HEK293T (cell line): ENCODE measurements at regions not wholly inside any gene's neighbourhood (a gene's known extent, or its start where the extent isn't known, plus 50 kb on each side); places are given as distances from the start of the nearest gene placed in this dataset.

Source experiments
- CTCF ChIA-PET: fragments of 350-600 bp; formaldehyde crosslinking; extraction: SDS; loops from one replicate; lab custom pipeline; 2021; ENCODE audit warnings: antibody characterized with exemption, inconsistent platforms; lab: Yijun Ruan, JAX
- POLR2A ChIA-PET: fragments of 350-600 bp; formaldehyde crosslinking; extraction: SDS; loops from one replicate; lab custom pipeline; 2020; ENCODE audit warnings: antibody characterized with exemption, inconsistent platforms; lab: Yijun Ruan, JAX
- DNase-seq: peaks from one replicate; pipeline ENCODE4 v3.0.0; 2012; ENCODE audit warnings: mixed read lengths; ENCODE audit errors: extremely low spot score
- ARNT ChIP-seq: fragments of 450-650 bp; IDR thresholded peaks from 2 replicates; pipeline ENCODE4 v1.6.1; 2017; ENCODE audit warnings: mild to moderate bottlenecking
- BHLHE40 ChIP-seq: fragments of 450-650 bp; IDR thresholded peaks from 2 replicates; pipeline ENCODE4 v1.6.1; 2016; ENCODE audit warnings: mild to moderate bottlenecking, moderate library complexity, borderline replicate concordance
- CTBP1 ChIP-seq: fragments of 450-650 bp; IDR thresholded peaks from 2 replicates; pipeline ENCODE4 v1.6.1; 2016; ENCODE audit warnings: borderline replicate concordance
- ELF4 ChIP-seq: fragments of 450-650 bp; IDR thresholded peaks from 2 replicates; pipeline ENCODE4 v1.6.1; 2017; ENCODE audit warnings: antibody characterized with exemption
- FOXA1 ChIP-seq: fragments of 450-650 bp; IDR thresholded peaks from 2 replicates; pipeline ENCODE4 v1.6.1; 2016; ENCODE audit warnings: mild to moderate bottlenecking
- FOXK2 ChIP-seq: fragments of 450-650 bp; IDR thresholded peaks from 2 replicates; pipeline ENCODE4 v1.6.1; 2016; ENCODE audit warnings: mild to moderate bottlenecking
- FOXM1 ChIP-seq: fragments of 450-650 bp; IDR thresholded peaks from 2 replicates; pipeline ENCODE4 v1.6.1; 2017; ENCODE audit warnings: mild to moderate bottlenecking, borderline replicate concordance
- HDGF ChIP-seq: fragments of 450-650 bp; IDR thresholded peaks from 2 replicates; pipeline ENCODE4 v1.6.1; 2017; ENCODE audit warnings: antibody characterized with exemption, borderline replicate concordance
- L3MBTL2 ChIP-seq: fragments of 450-650 bp; conservative IDR thresholded peaks from 2 replicates; pipeline ENCODE4 v1.6.1; 2016; ENCODE audit warnings: mild to moderate bottlenecking
- LEF1 ChIP-seq: fragments of 450-650 bp; IDR thresholded peaks from 2 replicates; pipeline ENCODE4 v1.6.1; 2017; ENCODE audit warnings: mild to moderate bottlenecking, borderline replicate concordance
- NFRKB ChIP-seq: fragments of 450-650 bp; IDR thresholded peaks from 2 replicates; pipeline ENCODE4 v1.6.1; 2016; ENCODE audit warnings: mild to moderate bottlenecking, moderate library complexity
- SP1 ChIP-seq: fragments of 450-650 bp; IDR thresholded peaks from 2 replicates; pipeline ENCODE4 v1.6.1; 2017
- SUZ12 ChIP-seq: fragments of 450-650 bp; IDR thresholded peaks from 2 replicates; pipeline ENCODE4 v1.6.1; 2016; ENCODE audit warnings: mild to moderate bottlenecking
- TARDBP ChIP-seq: fragments of 450-650 bp; IDR thresholded peaks from 2 replicates; pipeline ENCODE4 v1.6.1; 2016
- ZNF384 ChIP-seq: fragments of 450-650 bp; IDR thresholded peaks from 2 replicates; pipeline ENCODE4 v1.6.1; 2016
- TF ChIP-seq, protein P1 (sequence below): fragments of 450-650 bp; IDR thresholded peaks from 2 replicates; pipeline ENCODE4 v1.6.1; 2016

DNA sequence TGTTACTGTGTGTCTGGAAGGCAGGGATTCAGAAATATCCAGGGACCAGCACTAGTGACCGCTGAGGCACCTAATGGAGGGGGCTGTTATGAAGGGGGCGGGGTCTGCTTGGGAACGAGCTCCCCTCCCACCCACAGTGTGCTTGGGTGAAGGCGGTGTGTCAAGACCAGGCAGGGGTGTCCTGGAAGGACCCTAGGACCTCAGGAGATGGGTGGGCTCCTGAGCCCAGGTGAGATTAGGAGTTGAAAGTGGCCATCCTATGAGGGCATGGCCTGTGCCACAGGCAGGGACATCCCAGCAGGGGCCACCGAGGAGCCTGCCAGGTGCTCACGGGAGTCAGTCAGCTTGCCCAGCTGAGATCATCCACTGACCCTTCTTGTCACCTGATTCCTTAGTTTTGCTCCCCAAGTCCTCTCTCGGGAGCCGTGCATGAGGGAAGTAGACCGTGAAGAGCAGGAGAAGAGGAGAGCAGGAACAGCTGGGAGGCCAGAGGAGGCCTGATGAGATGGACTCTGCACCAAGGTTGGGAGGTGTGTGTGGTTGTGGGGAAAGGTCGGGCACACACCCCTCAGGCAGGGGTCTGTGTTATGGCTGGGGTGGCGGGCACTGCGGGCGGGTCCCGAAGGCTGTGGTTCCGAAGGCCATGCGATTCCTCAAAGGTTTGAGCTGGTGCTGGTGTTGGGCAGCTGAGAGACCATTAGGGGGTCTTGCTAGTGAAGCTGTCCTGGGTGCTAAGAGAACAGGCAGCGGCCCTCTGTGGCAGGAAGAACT, 180.9 kb upstream of the HS6ST1 start:
- no peak for DNase-seq
- ChIA-PET CTCF (no interaction called here), POLR2A (no interaction called here)
- no peak for TF ChIP-seq LEF1
- TF ChIP-seq CTBP1 = no peak
- TF ChIP-seq FOXK2 = no peak
- TF ChIP-seq ELF4 = no peak
- TF ChIP-seq FOXM1 = no peak
- TF ChIP-seq FOXA1 = no peak
- no peak for TF ChIP-seq L3MBTL2
- no peak for TF ChIP-seq SP1
- TF ChIP-seq, protein P1, sequence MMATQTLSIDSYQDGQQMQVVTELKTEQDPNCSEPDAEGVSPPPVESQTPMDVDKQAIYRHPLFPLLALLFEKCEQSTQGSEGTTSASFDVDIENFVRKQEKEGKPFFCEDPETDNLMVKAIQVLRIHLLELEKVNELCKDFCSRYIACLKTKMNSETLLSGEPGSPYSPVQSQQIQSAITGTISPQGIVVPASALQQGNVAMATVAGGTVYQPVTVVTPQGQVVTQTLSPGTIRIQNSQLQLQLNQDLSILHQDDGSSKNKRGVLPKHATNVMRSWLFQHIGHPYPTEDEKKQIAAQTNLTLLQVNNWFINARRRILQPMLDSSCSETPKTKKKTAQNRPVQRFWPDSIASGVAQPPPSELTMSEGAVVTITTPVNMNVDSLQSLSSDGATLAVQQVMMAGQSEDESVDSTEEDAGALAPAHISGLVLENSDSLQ = no peak
- no peak for TF ChIP-seq BHLHE40
- no peak for TF ChIP-seq HDGF
- no peak for TF ChIP-seq NFRKB
- no peak for TF ChIP-seq ARNT
- TF ChIP-seq ZNF384 = no peak
- TF ChIP-seq TARDBP = no peak
- no peak for TF ChIP-seq SUZ12

DNA sequence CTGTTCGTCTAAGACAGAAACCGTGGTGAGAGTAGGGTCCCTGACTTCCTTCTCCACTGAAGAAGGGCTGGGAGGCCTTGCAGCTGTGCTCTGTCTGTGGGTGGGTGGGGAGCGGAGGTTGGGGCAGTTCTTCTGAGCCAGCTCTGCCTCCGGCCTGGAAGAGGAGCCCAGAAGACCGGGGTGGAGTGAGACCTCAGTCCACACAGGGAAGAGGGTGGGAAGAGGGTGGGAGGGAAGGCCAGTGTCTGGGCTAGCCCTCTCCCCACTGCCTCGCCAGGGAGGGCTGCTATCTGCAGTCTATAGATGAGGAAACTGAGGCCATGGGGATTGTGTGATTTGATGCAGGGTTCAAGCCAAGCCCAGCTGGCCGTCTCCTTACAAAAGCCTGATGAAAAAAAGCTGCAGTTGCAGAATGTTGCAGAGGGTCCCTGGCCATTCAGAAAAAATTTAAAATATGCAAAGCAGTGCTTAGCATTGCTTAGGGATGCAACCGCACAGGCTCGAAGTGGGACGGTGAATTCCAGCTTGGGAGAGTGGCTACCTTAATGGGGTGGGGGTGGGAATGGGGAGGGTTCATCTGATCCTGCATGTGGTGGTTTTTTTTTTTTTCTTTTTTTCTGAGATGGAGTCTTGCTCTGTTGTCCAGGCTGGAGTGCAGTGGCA, 181.6 kb upstream of the HS6ST1 start:
- no peak for TF ChIP-seq L3MBTL2
- TF ChIP-seq SUZ12 = no peak
- POLR2A ChIA-PET = no interaction called here
- CTCF ChIA-PET = no interaction called here
- no peak for DNase-seq

DNA sequence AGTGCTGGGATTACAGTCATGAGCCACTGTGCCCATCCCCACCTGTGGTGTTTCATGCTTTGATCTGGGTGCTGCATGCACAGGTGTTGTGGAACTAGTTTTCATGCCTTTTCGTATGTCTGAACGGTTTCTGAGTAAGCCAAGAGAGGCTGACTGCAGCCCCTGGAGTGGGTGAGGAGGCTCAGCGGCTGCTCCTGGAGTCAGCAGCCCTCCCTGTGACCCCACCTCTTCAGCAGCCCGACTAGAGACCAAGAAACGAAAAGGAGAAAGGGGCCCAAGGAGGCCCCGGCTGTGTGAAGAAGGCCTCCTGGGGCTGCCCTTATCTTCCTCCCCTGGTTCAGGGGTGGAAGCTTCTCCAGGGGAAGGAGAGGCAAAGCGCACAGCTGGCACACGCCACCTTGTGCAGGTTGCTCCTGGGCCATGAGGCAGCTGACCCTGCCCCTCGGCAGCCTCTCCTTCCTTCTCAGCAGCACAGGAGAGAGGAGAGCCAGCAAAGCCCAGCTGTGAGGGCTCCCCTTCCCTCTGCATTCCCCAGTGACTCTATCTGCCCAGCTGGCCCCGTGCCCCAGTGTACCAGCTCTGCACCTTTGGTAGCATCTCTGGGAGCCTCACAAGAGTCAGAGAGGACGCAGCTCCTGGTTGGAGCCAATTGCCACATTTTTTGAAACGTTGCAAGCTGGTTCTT, 182.5 kb upstream of the HS6ST1 start:
- no peak for DNase-seq
- CTCF ChIA-PET = no interaction called here
- TF ChIP-seq BHLHE40 = no peak
- POLR2A ChIA-PET = no interaction called here

DNA sequence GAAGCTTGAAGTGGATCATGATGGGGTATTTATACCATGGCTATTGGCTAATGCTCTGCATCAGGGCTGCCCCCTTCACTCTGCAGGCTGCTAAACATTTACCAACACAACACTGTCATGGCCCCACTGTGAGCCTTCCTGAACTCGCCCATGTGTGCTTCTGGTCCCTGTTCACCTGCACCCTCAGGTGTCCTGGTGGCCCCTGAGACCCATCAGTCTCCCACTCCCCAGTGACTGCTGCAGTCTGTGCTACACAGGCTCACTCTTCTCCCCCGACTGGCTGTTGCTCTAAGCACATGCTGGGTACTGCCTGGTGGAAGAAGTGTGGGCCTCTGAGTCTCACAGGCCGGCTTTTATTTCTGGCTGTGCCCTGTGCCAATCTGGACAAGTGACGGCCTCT, 183.0 kb upstream of the HS6ST1 start:
- ChIA-PET CTCF (no interaction called here), POLR2A (no interaction called here)
- TF ChIP-seq ARNT = no peak
- TF ChIP-seq CTBP1 = no peak
- TF ChIP-seq SUZ12 = no peak
- no peak for TF ChIP-seq L3MBTL2
- TF ChIP-seq NFRKB = no peak
- no peak for TF ChIP-seq FOXA1
- no peak for TF ChIP-seq SP1
- TF ChIP-seq ELF4 = no peak
- TF ChIP-seq, protein P1 = no peak
- TF ChIP-seq ZNF384 = no peak
- no peak for TF ChIP-seq HDGF
- TF ChIP-seq FOXM1 = no peak
- TF ChIP-seq BHLHE40 = no peak
- no peak for TF ChIP-seq TARDBP
- TF ChIP-seq LEF1 = no peak
- no peak for TF ChIP-seq FOXK2
- no peak for DNase-seq

DNA sequence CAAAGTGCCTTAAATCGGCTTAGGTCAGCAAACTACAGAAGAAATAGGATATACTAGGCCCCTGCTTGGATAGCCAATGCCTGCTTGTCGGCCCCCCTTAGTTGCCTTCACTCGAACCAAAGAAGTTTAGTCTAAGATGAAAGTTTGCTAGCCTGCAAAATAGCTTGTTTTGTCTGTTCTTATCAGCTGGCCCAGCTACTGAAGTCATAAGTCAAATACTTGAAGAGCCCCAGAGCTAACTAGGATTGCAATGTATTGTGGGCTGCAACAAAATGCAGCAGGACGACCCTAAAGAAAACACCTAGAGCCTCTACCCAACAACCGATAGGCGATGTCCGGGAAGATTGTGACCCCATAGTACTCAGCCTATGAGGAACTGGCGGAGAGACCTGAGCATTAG, 183.5 kb upstream of the HS6ST1 start:
- no peak for TF ChIP-seq FOXK2
- no peak for TF ChIP-seq L3MBTL2
- TF ChIP-seq LEF1 = no peak
- TF ChIP-seq HDGF = no peak
- TF ChIP-seq FOXM1 = no peak
- TF ChIP-seq TARDBP = no peak
- no peak for TF ChIP-seq CTBP1
- TF ChIP-seq BHLHE40 = no peak
- no peak for TF ChIP-seq SP1
- TF ChIP-seq ZNF384 = no peak
- TF ChIP-seq FOXA1 = no peak
- no peak for TF ChIP-seq ELF4
- ChIA-PET POLR2A (no interaction called here), CTCF (no interaction called here)
- no peak for DNase-seq

DNA sequence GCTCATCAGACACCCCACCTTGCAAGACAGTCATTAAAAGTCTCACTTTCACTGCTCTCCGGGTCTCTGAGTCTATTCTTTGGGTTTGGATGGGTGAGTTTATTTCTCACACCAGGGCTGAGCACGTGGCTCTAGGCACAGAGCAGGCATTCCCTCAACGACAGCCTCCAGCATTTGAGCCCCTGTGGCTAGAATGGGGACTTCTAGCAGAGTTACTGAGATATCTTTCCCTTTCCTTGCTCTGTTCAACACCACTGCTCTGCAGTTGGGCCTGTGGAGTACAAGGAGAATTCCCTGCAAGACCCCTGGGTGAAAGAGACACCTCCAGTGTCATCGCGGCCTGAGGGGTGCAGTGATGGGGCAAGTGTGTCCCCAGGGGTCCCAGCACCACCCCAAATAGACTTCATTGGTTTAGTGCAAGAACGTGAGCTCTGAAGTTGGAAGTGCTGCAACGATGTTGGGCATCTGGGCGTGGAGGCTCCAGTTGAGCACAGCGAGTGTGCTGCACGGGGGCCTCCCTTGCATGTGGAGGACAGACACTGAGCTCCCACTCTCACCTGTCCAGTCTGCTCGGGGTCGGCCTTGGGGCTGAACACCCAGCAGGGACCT, 184.1 kb upstream of the HS6ST1 start:
- no peak for TF ChIP-seq ZNF384
- POLR2A ChIA-PET = no interaction called here
- DNase-seq = no peak
- CTCF ChIA-PET = no interaction called here
